C4-2B (cell line): ENCODE measurements at regions not wholly inside any gene's neighbourhood (a gene's known extent, or its start where the extent isn't known, plus 50 kb on each side); places are given as distances from the start of the nearest gene placed in this dataset.

Source experiments
- ZFX ChIP-seq: fragments of 450-650 bp; IDR thresholded peaks from 2 replicates; pipeline ENCODE4 v1.6.1; 2017
- TF ChIP-seq, protein P1 (sequence below): fragments of 450-650 bp; conservative IDR thresholded peaks from 2 replicates; pipeline ENCODE4 v1.5.1; 2017; ENCODE audit warnings: mild to moderate bottlenecking

DNA sequence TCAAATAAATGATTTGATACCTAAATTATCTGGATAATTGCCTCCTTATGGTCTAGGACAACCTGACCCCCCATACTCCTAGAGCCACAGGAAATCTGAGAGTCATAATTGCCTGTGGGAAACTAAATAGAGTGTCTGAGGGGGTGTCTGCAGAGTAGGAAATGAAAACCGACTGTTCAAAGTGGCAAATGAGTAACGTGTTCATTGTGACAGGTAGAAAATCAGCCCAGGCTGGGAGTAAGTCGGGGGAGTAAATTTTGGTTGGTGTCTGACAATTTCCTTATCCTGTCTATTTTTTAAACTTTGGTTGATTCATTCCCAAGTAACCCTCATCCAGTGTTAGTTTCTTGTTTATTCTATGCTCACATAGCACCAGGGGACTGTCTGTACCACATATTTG, 51.6 kb upstream of the HOXC13 start:
- TF ChIP-seq, protein P1, sequence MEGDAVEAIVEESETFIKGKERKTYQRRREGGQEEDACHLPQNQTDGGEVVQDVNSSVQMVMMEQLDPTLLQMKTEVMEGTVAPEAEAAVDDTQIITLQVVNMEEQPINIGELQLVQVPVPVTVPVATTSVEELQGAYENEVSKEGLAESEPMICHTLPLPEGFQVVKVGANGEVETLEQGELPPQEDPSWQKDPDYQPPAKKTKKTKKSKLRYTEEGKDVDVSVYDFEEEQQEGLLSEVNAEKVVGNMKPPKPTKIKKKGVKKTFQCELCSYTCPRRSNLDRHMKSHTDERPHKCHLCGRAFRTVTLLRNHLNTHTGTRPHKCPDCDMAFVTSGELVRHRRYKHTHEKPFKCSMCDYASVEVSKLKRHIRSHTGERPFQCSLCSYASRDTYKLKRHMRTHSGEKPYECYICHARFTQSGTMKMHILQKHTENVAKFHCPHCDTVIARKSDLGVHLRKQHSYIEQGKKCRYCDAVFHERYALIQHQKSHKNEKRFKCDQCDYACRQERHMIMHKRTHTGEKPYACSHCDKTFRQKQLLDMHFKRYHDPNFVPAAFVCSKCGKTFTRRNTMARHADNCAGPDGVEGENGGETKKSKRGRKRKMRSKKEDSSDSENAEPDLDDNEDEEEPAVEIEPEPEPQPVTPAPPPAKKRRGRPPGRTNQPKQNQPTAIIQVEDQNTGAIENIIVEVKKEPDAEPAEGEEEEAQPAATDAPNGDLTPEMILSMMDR, result no peak
- TF ChIP-seq ZFX, result no peak
